ENCODE measurements at regions not wholly inside any gene's neighbourhood (a gene's known extent, or its start where the extent isn't known, plus 50 kb on each side); places are given as distances from the start of the nearest gene placed in this dataset.
"Not testable (repeated sequence)": the region's sequence is repeated elsewhere in the genome, so short reads cannot be mapped to it uniquely, and the experiment has no call there.

GRCh38 chr16:48084826-48085225, 71.0 kb downstream of the ABCC12 start:
- H3K9me3 Mint-ChIP-seq: no peaks in the 10 kb centered on the region
- peaks cover 12% of the 10 kb centered on the region for H3K27me3 Mint-ChIP-seq (ENCODE audit: low read depth)
- no peaks in the 10 kb centered on the region for H3K4me1 Mint-ChIP-seq (ENCODE audit: low read depth)
- no peak for DNase-seq
- no peaks in the 10 kb centered on the region for H3K36me3 Mint-ChIP-seq (ENCODE audit: low read depth)
- no peak overlapping the region for H3K27ac Mint-ChIP-seq
- intact Hi-C loops (cut with micrococcal nuclease): no loop called here
- no peak overlapping the region for H3K4me3 Mint-ChIP-seq
- CTCF ChIA-PET: no interaction called here

DNA sequence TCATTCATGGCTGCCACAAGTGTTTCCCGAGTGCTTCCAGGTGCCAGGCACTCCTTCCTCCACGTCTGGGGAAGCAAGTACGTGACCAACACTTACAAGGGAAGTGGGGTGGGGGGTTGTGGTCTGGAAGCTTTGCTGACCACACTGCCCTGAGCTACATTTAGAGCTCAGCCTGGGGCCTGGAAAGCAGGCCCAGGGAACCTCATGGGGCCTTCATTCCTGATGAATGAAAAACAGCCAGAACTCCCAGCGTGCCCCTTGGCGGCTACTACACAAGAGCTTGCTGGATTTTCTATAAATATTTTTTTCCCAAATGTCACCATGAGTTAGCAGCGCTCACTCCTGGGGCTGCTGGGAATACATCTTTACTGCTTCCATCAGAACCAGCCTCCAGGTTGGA, 73.3 kb downstream of the ABCC12 start:
- H3K27me3 Mint-ChIP-seq (ENCODE audit: low read depth): peaks cover 8% of the 10 kb centered on the region
- CTCF ChIA-PET: no interaction called here
- no peak for DNase-seq

DNA sequence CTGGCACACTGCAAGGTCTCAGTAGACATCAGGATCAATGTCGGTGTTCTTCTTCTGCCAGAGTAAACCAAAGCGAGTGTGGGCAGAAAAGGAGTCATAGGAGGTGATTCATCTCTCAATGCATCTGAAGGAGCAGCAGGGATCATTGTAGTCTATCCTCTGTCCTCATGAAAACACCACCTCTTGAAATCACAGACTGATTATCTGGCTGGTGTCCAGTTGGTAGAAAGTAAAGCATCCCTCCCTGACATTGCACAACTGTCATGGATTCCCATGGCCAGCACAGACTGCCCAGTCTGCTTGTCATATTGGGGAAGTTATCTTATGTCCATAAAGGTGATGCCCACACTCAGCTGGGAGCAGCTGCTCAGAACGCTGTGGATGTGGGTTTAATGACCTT, 74.1 kb downstream of the ABCC12 start:
- H3K9me3 Mint-ChIP-seq: no peaks in the 10 kb centered on the region
- H3K27me3 Mint-ChIP-seq (ENCODE audit: low read depth): peaks cover 10% of the 10 kb centered on the region
- no peaks in the 10 kb centered on the region for H3K36me3 Mint-ChIP-seq (ENCODE audit: low read depth)
- no peak for DNase-seq
- H3K4me1 Mint-ChIP-seq (ENCODE audit: low read depth): no peaks in the 10 kb centered on the region
- CTCF ChIA-PET: no interaction called here
- no peak overlapping the region for H3K27ac Mint-ChIP-seq
- intact Hi-C loops (cut with micrococcal nuclease): no loop called here
- no peak overlapping the region for H3K4me3 Mint-ChIP-seq

More for the DNA sequence above, 73.3 kb downstream of the ABCC12 start:
- Mint-ChIP-seq H3K36me3 (ENCODE audit: low read depth) (no peaks in the 10 kb centered on the region), H3K4me1 (ENCODE audit: low read depth) (no peaks in the 10 kb centered on the region), H3K27ac (no peak overlapping the region), H3K4me3 (no peak overlapping the region), H3K9me3 (no peaks in the 10 kb centered on the region)
- intact Hi-C loops (cut with micrococcal nuclease): no loop called here

- Mint-ChIP-seq H3K4me3 (no peak overlapping the region), H3K9me3 (no peaks in the 10 kb centered on the region), H3K4me1 (ENCODE audit: low read depth) (no peaks in the 10 kb centered on the region), H3K27me3 (ENCODE audit: low read depth) (peaks cover 6% of the 10 kb centered on the region), H3K36me3 (ENCODE audit: low read depth) (no peaks in the 10 kb centered on the region), H3K27ac (no peak overlapping the region)
- no peak for DNase-seq
- CTCF ChIA-PET: no interaction called here
- intact Hi-C loops (cut with micrococcal nuclease): no loop called here
Measured at GRCh38 chr16:48076455-48077012, 79.3 kb downstream of the ABCC12 start.

DNA sequence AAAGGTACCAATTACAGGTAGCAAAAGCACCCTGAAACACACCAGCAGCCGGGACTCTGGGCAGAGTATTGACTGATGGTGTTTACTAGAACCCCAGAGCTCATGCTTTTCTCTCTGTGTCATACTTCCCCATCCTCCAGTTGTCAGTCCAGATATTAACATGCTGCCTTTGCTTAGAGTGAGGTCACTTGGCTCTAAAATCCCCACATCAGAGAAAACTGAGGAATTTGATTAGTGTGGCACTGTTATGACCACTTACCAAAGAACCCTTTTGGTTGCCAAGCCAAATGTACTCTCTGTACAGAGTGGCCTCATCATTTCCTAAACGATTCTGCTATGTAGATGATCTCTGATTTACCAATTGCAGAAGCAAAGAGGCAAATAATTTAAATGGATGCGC, 80.4 kb downstream of the ABCC12 start:
- Mint-ChIP-seq H3K9me3 (no peaks in the 10 kb centered on the region), H3K4me3 (no peak overlapping the region), H3K27ac (no peak overlapping the region), H3K27me3 (ENCODE audit: low read depth) (peaks cover 6% of the 10 kb centered on the region), H3K36me3 (ENCODE audit: low read depth) (no peaks in the 10 kb centered on the region), H3K4me1 (ENCODE audit: low read depth) (no peaks in the 10 kb centered on the region)
- no peak for DNase-seq
- CTCF ChIA-PET: no interaction called here
- intact Hi-C loops (cut with micrococcal nuclease): no loop called here

GRCh38 chr16:48067388-48067787, 88.4 kb downstream of the ABCC12 start:
- no peaks in the 10 kb centered on the region for H3K4me1 Mint-ChIP-seq (ENCODE audit: low read depth)
- no peak overlapping the region for H3K27ac Mint-ChIP-seq
- H3K9me3 Mint-ChIP-seq: peaks cover 4% of the 10 kb centered on the region
- H3K36me3 Mint-ChIP-seq (ENCODE audit: low read depth): no peaks in the 10 kb centered on the region
- H3K4me3 Mint-ChIP-seq: no peak overlapping the region
- intact Hi-C loops (cut with micrococcal nuclease): no loop called here
- CTCF ChIA-PET: no interaction called here
- H3K27me3 Mint-ChIP-seq (ENCODE audit: low read depth): peaks cover 5% of the 10 kb centered on the region
- no peak for DNase-seq

- CTCF ChIA-PET: no interaction called here
- no peaks in the 10 kb centered on the region for H3K4me1 Mint-ChIP-seq (ENCODE audit: low read depth)
- no peak overlapping the region for H3K27ac Mint-ChIP-seq
- H3K36me3 Mint-ChIP-seq (ENCODE audit: low read depth): no peaks in the 10 kb centered on the region
- H3K9me3 Mint-ChIP-seq: peaks cover 4% of the 10 kb centered on the region
- peaks cover 5% of the 10 kb centered on the region for H3K27me3 Mint-ChIP-seq (ENCODE audit: low read depth)
- DNase-seq: no peak
- intact Hi-C loops (cut with micrococcal nuclease): no loop called here
- no peak overlapping the region for H3K4me3 Mint-ChIP-seq
Measured at GRCh38 chr16:48064971-48065370, 90.8 kb downstream of the ABCC12 start.

- DNase-seq: no peak
- H3K9me3 Mint-ChIP-seq: peaks cover 4% of the 10 kb centered on the region
- no peak overlapping the region for H3K4me3 Mint-ChIP-seq
- no peaks in the 10 kb centered on the region for H3K4me1 Mint-ChIP-seq (ENCODE audit: low read depth)
- H3K36me3 Mint-ChIP-seq (ENCODE audit: low read depth): no peaks in the 10 kb centered on the region
- intact Hi-C loops (cut with micrococcal nuclease): no loop called here
- no peak overlapping the region for H3K27ac Mint-ChIP-seq
- CTCF ChIA-PET: no interaction called here
- H3K27me3 Mint-ChIP-seq (ENCODE audit: low read depth): peaks cover 2% of the 10 kb centered on the region
Measured at GRCh38 chr16:48062681-48063080, 93.1 kb downstream of the ABCC12 start.

DNA sequence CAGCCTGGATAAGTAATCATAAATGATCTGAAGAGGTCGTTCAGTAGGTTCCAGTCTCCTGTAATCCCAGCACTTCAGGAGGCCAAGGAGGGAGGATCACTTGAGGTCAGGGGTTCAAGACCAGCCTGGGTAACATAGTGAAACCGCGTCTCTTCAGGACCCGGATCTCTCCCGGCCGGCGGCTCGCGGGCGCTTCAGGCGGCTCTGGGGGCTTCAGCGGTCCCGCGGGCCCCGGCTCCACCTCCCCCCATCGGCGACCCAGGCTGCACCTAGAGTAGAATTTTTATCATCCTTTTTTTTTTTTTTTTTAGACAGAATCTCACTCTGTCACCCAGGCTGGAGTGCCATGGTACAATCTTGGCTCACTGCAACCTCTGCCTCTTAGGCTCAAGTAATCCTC, 95.9 kb downstream of the ABCC12 start:
- Mint-ChIP-seq H3K9me3 (peaks cover 4% of the 10 kb centered on the region), H3K36me3 (ENCODE audit: low read depth) (no peaks in the 10 kb centered on the region), H3K27ac (no peak overlapping the region), H3K4me1 (ENCODE audit: low read depth) (peaks cover 3% of the 10 kb centered on the region), H3K4me3 (no peak overlapping the region), H3K27me3 (ENCODE audit: low read depth) (peaks cover 13% of the 10 kb centered on the region)
- CTCF ChIA-PET: no interaction called here
- intact Hi-C loops (cut with micrococcal nuclease): loop anchor here (10.0 kb wide), 1 partner anchor 805 kb away; no protein-coding TSS in a partner anchor
- no peak for DNase-seq

- H3K36me3 Mint-ChIP-seq (ENCODE audit: low read depth); H3K4me3 Mint-ChIP-seq; H3K27ac Mint-ChIP-seq; H3K4me1 Mint-ChIP-seq (ENCODE audit: low read depth); DNase-seq; CTCF ChIA-PET; H3K9me3 Mint-ChIP-seq: not testable (repeated sequence)
- peaks cover 20% of the 10 kb centered on the region for H3K27me3 Mint-ChIP-seq (ENCODE audit: low read depth)
- intact Hi-C loops (cut with micrococcal nuclease): loop anchor here (10.0 kb wide), 1 partner anchor 804 kb away; no protein-coding TSS in a partner anchor
Measured at GRCh38 chr16:48059190-48059589, 96.6 kb downstream of the ABCC12 start.

- Mint-ChIP-seq H3K4me3 (no peak overlapping the region), H3K27me3 (ENCODE audit: low read depth) (peaks cover 25% of the 10 kb centered on the region), H3K4me1 (ENCODE audit: low read depth) (peaks cover 3% of the 10 kb centered on the region), H3K27ac (no peak overlapping the region), H3K36me3 (ENCODE audit: low read depth) (no peaks in the 10 kb centered on the region), H3K9me3 (no peaks in the 10 kb centered on the region)
- CTCF ChIA-PET: interaction anchor here (0.6 kb wide), 2 partner anchors 9 to 940 kb away, joined by 3 to 4 read pairs; no protein-coding TSS in a partner anchor
- no peak for DNase-seq
- intact Hi-C loops (cut with micrococcal nuclease): loop anchor here (10.0 kb wide), 1 partner anchor 802 kb away; no protein-coding TSS in a partner anchor
Measured at GRCh38 chr16:48057048-48057447, 98.7 kb downstream of the ABCC12 start.

GRCh38 chr16:48054881-48055601, 100.8 kb downstream of the ABCC12 start:
- Mint-ChIP-seq H3K9me3 (no peaks in the 10 kb centered on the region), H3K4me3 (no peak overlapping the region), H3K27ac (no peak overlapping the region), H3K36me3 (ENCODE audit: low read depth) (no peaks in the 10 kb centered on the region), H3K27me3 (ENCODE audit: low read depth) (peaks cover 29% of the 10 kb centered on the region), H3K4me1 (ENCODE audit: low read depth) (peaks cover 3% of the 10 kb centered on the region)
- intact Hi-C loops (cut with micrococcal nuclease): loop anchor here (1.0 to 10.0 kb wide), 5 partner anchors 102 to 1108 kb away; partner anchors contain the start of gene NETO2
- CTCF ChIA-PET: interaction anchor here (0.7 to 1.6 kb wide), 6 partner anchors 14 to 911 kb away, joined by 3 to 6 read pairs (median 3); no protein-coding TSS in a partner anchor
- DNase-seq: peak; percentile 55

- Mint-ChIP-seq H3K9me3 (no peaks in the 10 kb centered on the region), H3K4me1 (ENCODE audit: low read depth) (peaks cover 3% of the 10 kb centered on the region), H3K4me3 (no peak overlapping the region), H3K27me3 (ENCODE audit: low read depth) (peaks cover 29% of the 10 kb centered on the region), H3K36me3 (ENCODE audit: low read depth) (no peaks in the 10 kb centered on the region), H3K27ac (no peak overlapping the region)
- intact Hi-C loops (cut with micrococcal nuclease): loop anchor here (5.0 to 10.0 kb wide), 2 partner anchors 799 to 1016 kb away; no protein-coding TSS in a partner anchor
- CTCF ChIA-PET: interaction anchor here (0.7 kb wide), 1 partner anchor 48 kb away, joined by 3 read pairs; no protein-coding TSS in a partner anchor
- no peak for DNase-seq
Measured at GRCh38 chr16:48053418-48053745, 102.4 kb downstream of the ABCC12 start.
